IMR-90 (cell line): ENCODE measurements at regions not wholly inside any gene's neighbourhood (a gene's known extent, or its start where the extent isn't known, plus 50 kb on each side); places are given as distances from the start of the nearest gene placed in this dataset.

ENCODE experiments used
- ATAC-seq: fragments of 200-7000 bp; cut with Tn5 transposase; 2 replicates; pipeline ENCODE4 v1.9.1; 2020; ENCODE audit warnings: low read depth, mild to moderate bottlenecking, moderate library complexity
- BruUV-seq: library from RNA; stranded (reverse); fragments of 400-500 nt; replicated peaks from 2 replicates; lab custom pipeline; 2021; lab: Mats Ljungman, UMichigan
- CTCF ChIA-PET: fragments of 300-600 bp; formaldehyde crosslinking; extraction: SDS; loops from one replicate; lab custom pipeline; 2021; ENCODE audit warnings: antibody characterized with exemption; lab: Yijun Ruan, JAX
- POLR2A ChIA-PET: fragments of 300-600 bp; sonication (Branson Sonifier 250); formaldehyde crosslinking; loops from one replicate; lab custom pipeline; 2022; ENCODE audit warnings: antibody characterized with exemption; ENCODE audit not compliant: unreplicated experiment; lab: Charles Lee
- DNase-seq: peaks from one replicate; pipeline ENCODE4 v3.0.0; 2013
- H2AFZ ChIP-seq: replicated peaks from 2 replicates; pipeline ENCODE3; 2013; ENCODE audit warnings: low read length, mild to moderate bottlenecking; ENCODE audit not compliant: poor library complexity
- H2AK5ac ChIP-seq: 2 replicates; pipeline ENCODE4 v1.6.1; 2013; ENCODE audit warnings: low read depth, low read length, inconsistent platforms
- H2AK9ac ChIP-seq: replicated peaks from 2 replicates; pipeline ENCODE3; 2013; ENCODE audit warnings: mild to moderate bottlenecking, low read depth, low read length, moderate library complexity; ENCODE audit not compliant: poor library complexity
- H2BK120ac ChIP-seq: 2 replicates; pipeline ENCODE4 v1.6.1; 2013; ENCODE audit warnings: low read depth, low read length, inconsistent platforms
- H2BK15ac ChIP-seq: 3 replicates; pipeline ENCODE4 v1.6.1; 2013; ENCODE audit warnings: low read depth, low read length, inconsistent platforms
- H2BK20ac ChIP-seq: 2 replicates; pipeline ENCODE4 v1.6.1; 2013; ENCODE audit warnings: low read depth, mild to moderate bottlenecking, inconsistent platforms, low read length, moderate library complexity
- H2BK5ac ChIP-seq: 2 replicates; pipeline ENCODE4 v1.6.1; 2013; ENCODE audit warnings: mild to moderate bottlenecking, low read depth, low read length, inconsistent platforms; ENCODE audit not compliant: poor library complexity, severe bottlenecking
- H3K14ac ChIP-seq: replicated peaks from 2 replicates; pipeline ENCODE4 v1.6.1; 2013; ENCODE audit warnings: low read depth, low read length, inconsistent platforms
- H3K18ac ChIP-seq: 2 replicates; pipeline ENCODE4 v1.6.1; 2013; ENCODE audit warnings: low read depth, low read length, control low read depth
- H3K23ac ChIP-seq: 2 replicates; pipeline ENCODE4 v1.6.1; 2013; ENCODE audit warnings: low read depth, low read length, inconsistent platforms
- H3K27ac ChIP-seq: 2 replicates; pipeline ENCODE4 v1.5.1; 2013; ENCODE audit warnings: mild to moderate bottlenecking, control low read depth, low read length; ENCODE audit not compliant: insufficient read depth
- H3K27me3 ChIP-seq: 2 replicates; pipeline ENCODE4 v1.6.1; 2013; ENCODE audit warnings: low read length; ENCODE audit not compliant: control insufficient read depth, insufficient read depth
- H3K36me3 ChIP-seq: 2 replicates; pipeline ENCODE4 v1.6.1; 2013; ENCODE audit warnings: low read length, mixed read lengths; ENCODE audit not compliant: control insufficient read depth, insufficient read depth
- H3K4ac ChIP-seq: 2 replicates; pipeline ENCODE4 v1.6.1; 2013; ENCODE audit warnings: low read depth, low read length, inconsistent platforms
- H3K4me1 ChIP-seq: 2 replicates; pipeline ENCODE4 v1.6.1; 2013; ENCODE audit warnings: low read length, mixed read lengths; ENCODE audit not compliant: control insufficient read depth, insufficient read depth
- H3K4me2 ChIP-seq: 2 replicates; pipeline ENCODE4 v1.6.1; 2013; ENCODE audit warnings: low read depth, mild to moderate bottlenecking, control low read depth, low read length, moderate library complexity
- H3K4me3 ChIP-seq: 2 replicates; pipeline ENCODE4 v1.5.1; 2013; ENCODE audit warnings: low read depth, mild to moderate bottlenecking, control low read depth, low read length, moderate library complexity; ENCODE audit not compliant: insufficient read depth
- H3K56ac ChIP-seq: 2 replicates; pipeline ENCODE4 v1.6.1; 2013; ENCODE audit warnings: low read length, inconsistent platforms; ENCODE audit not compliant: insufficient read depth; ENCODE audit errors: extremely low read depth
- H3K79me1 ChIP-seq, 2 experiments: 2 replicates each; pipeline ENCODE4 v1.6.1; 2013; ENCODE audit warnings: low read length in 2 of 2, inconsistent platforms in 1 of 2, low read depth in 1 of 2
- H3K9ac ChIP-seq: 2 replicates; pipeline ENCODE4 v1.6.1; 2013; ENCODE audit warnings: low read depth, low read length, control low read depth
- H3K9me1 ChIP-seq: 2 replicates; pipeline ENCODE4 v1.6.1; 2013; ENCODE audit warnings: low read length, inconsistent platforms; ENCODE audit not compliant: insufficient read depth
- H3K9me3 ChIP-seq: 2 replicates; pipeline ENCODE4 v1.6.1; 2013; ENCODE audit warnings: low read length; ENCODE audit not compliant: control insufficient read depth, insufficient read depth
- H4K20me1 ChIP-seq: 2 replicates; pipeline ENCODE4 v1.6.1; 2013; ENCODE audit warnings: low read length, inconsistent platforms; ENCODE audit not compliant: insufficient read depth
- H4K5ac ChIP-seq: 2 replicates; pipeline ENCODE4 v1.6.1; 2013; ENCODE audit warnings: mild to moderate bottlenecking, low read depth, low read length, control low read depth
- H4K8ac ChIP-seq, 2 experiments: 2 replicates each; pipeline ENCODE4 v1.6.1; 2013; ENCODE audit warnings: low read depth in 2 of 2, low read length in 2 of 2, control low read depth in 1 of 2, inconsistent platforms in 1 of 2
- H4K91ac ChIP-seq: 2 replicates; pipeline ENCODE4 v1.6.1; 2013; ENCODE audit warnings: low read depth, low read length, inconsistent platforms; ENCODE audit not compliant: insufficient read depth
- BHLHE40 ChIP-seq: fragments of 150-350 bp; IDR thresholded peaks from 2 replicates; pipeline ENCODE4 v1.6.1; 2016; ENCODE audit warnings: mild to moderate bottlenecking, low read depth, low read length
- CEBPB ChIP-seq: IDR thresholded peaks from 2 replicates; pipeline ENCODE4 v1.6.1; 2012; ENCODE audit warnings: low read depth, low read length, improper control_type of control experiment
- CHD1 ChIP-seq: IDR thresholded peaks from 2 replicates; pipeline ENCODE4 v1.6.1; 2012; ENCODE audit warnings: low read depth, low read length, improper control_type of control experiment
- FOS ChIP-seq: fragments of 150-350 bp; IDR thresholded peaks from 2 replicates; pipeline ENCODE4 v1.6.1; 2016; ENCODE audit warnings: low read depth, low read length
- MAFK ChIP-seq: IDR thresholded peaks from 2 replicates; pipeline ENCODE4 v1.6.1; 2012; ENCODE audit warnings: low read depth, low read length, improper control_type of control experiment
- MAZ ChIP-seq: IDR thresholded peaks from 2 replicates; pipeline ENCODE4 v1.6.1; 2012; ENCODE audit warnings: low read depth, mild to moderate bottlenecking, low read length, improper control_type of control experiment, moderate library complexity, borderline replicate concordance
- RCOR1 ChIP-seq: IDR thresholded peaks from 2 replicates; pipeline ENCODE4 v1.6.1; 2012; ENCODE audit warnings: mild to moderate bottlenecking, low read length, improper control_type of control experiment; ENCODE audit not compliant: insufficient replicate concordance
- SMC3 ChIP-seq: fragments of 150-350 bp; IDR thresholded peaks from 2 replicates; pipeline ENCODE4 v1.6.1; 2016; ENCODE audit warnings: low read depth, mild to moderate bottlenecking, antibody characterized with exemption, low read length, moderate library complexity
- USF2 ChIP-seq: fragments of 150-350 bp; IDR thresholded peaks from 2 replicates; pipeline ENCODE4 v1.6.1; 2017; ENCODE audit warnings: mild to moderate bottlenecking, antibody characterized with exemption, low read length, low read depth
- WGBS, 2 experiments: methylation state at CpG; one replicate each; pipeline versions ENCODE4 v1.1.5 to v1.1.7; 2013; ENCODE audit warnings: missing lambda C conversion rate in 2 of 2; ENCODE audit not compliant: insufficient read length in 1 of 2; ENCODE audit errors: extremely low coverage in 2 of 2; 5-methylcytosine and 5-hydroxymethylcytosine counted together
- dilution Hi-C: fragments of 300-500 bp; cut with HindIII; formaldehyde crosslinking; loops from one replicate; pipeline ENCODE4 v1.14.3; 2018; ENCODE audit warnings: low sequenced_read_pairs; ENCODE audit not compliant: unreplicated experiment
- in situ Hi-C: fragments of 300-500 bp; cut with MboI; formaldehyde crosslinking; loops from 3 replicates; pipeline ENCODE4 v1.14.3; 2019; ENCODE audit warnings: low sequenced_read_pairs, inconsistent platforms, mixed read lengths
- intact Hi-C: fragments of 100-400 bp; cut with micrococcal nuclease; formaldehyde crosslinking; loops from 2 replicates; pipeline ENCODE4 v1.10.0; 2022

GRCh38 chr15:99443768-99444446, 121.9 kb upstream of the MEF2A start (continued):
- TF ChIP-seq USF2, result no peak
- TF ChIP-seq BHLHE40, result no peak
- no peak for TF ChIP-seq SMC3

- H2BK120ac ChIP-seq, result no peak overlapping the region
- H3K9me1 ChIP-seq, result peaks cover 20% of the 10 kb centered on the region
- DNase-seq (no peak), ATAC-seq (no peak)
- CTCF ChIA-PET, result no interaction called here
- H3K27ac ChIP-seq, result no peak overlapping the region
- H3K9ac ChIP-seq, result no peak overlapping the region
- H3K56ac ChIP-seq, result no peak overlapping the region
- TF ChIP-seq CHD1 (no peak), MAFK (no peak), FOS (no peak), RCOR1 (no peak), MAZ (no peak), CEBPB (no peak)
- no peaks in the 10 kb centered on the region for H3K36me3 ChIP-seq
- no peaks in the 10 kb centered on the region for H3K27me3 ChIP-seq
- H3K4ac ChIP-seq, result no peak overlapping the region
- peaks cover 12% of the 10 kb centered on the region for H3K4me1 ChIP-seq
- H2AFZ ChIP-seq, result no peak overlapping the region
- no peak overlapping the region; the same call in 1 of the 2 replicates for H4K91ac ChIP-seq
- H2AK5ac ChIP-seq, result no peak overlapping the region
- 100% methylated on average over 1 of the region's 10 CpGs; no CpG with 5 or more reads in 1 of the 2 experiments for WGBS, 2 experiments
- POLR2A ChIA-PET, result no interaction called here
- in situ Hi-C loops, result no loop called here
- dilution Hi-C loops, result no loop called here
- H3K4me2 ChIP-seq, result no peak overlapping the region
- H3K23ac ChIP-seq, result no peak overlapping the region
- no TSS peak for BruUV-seq
- no peak overlapping the region for H2BK5ac ChIP-seq
- H2AK9ac ChIP-seq, result no peak overlapping the region
- H3K9me3 ChIP-seq, result no peaks in the 10 kb centered on the region
- H2BK15ac ChIP-seq, result no peak overlapping the region
- H4K8ac ChIP-seq, result no peak overlapping the region
- H4K20me1 ChIP-seq, result no peaks in the 10 kb centered on the region
- H3K4me3 ChIP-seq, result no peak overlapping the region
- no peak overlapping the region for H2BK20ac ChIP-seq
- H3K79me1 ChIP-seq, result peaks cover 0 to 6% of the 10 kb centered on the region in 2 experiments; a peak in 1 of 4 replicates
- intact Hi-C loops, result no loop called here
- H4K5ac ChIP-seq, result no peak overlapping the region
- no peak overlapping the region for H3K18ac ChIP-seq
- 0 out of 2 replicates have a peak overlapping the region, but pooled peaks have one; percentile 31 for H3K14ac ChIP-seq
Measured at GRCh38 chr15:99445272-99445850, 120.4 kb upstream of the MEF2A start.
